ENCODE measurements at regions not wholly inside any gene's neighbourhood (a gene's known extent, or its start where the extent isn't known, plus 50 kb on each side); places are given as distances from the start of the nearest gene placed in this dataset.

GRCh38 chr4:144910723-144911122 is 187.3 kb downstream of the ANAPC10 start:
- DNase-seq (ENCODE audit: low read depth), result no peak
- H3K4me3 ChIP-seq (ENCODE audit: control insufficient read depth, low read depth, low read length), result no peak overlapping the region
- TF ChIP-seq CTCF (IDR thresholded peaks at IDR 0.05; ENCODE audit: control insufficient read depth, insufficient read depth, low read depth, low read length, missing control alignments), result no peak
